Lower leg skin (tissue), 4 donors: ENCODE measurements at regions not wholly inside any gene's neighbourhood (a gene's known extent, or its start where the extent isn't known, plus 50 kb on each side); places are given as distances from the start of the nearest gene placed in this dataset.

Source experiments
- DNase-seq, 2 donors: peaks; one replicate each; pipeline ENCODE4 v3.0.0-alpha.2; 2019; ENCODE audit warnings: low spot score in 2 of 2
- H3K4me3 ChIP-seq: fragments of 200-600 bp; sonication (generic); 2 replicates; pipeline ENCODE4 v1.5.1; 2017; ENCODE audit warnings: mild to moderate bottlenecking, low read depth; ENCODE audit not compliant: poor library complexity, severe bottlenecking
- CTCF ChIP-seq, 3 donors: fragments of 450-650 bp; IDR thresholded peaks; one replicate each; pipeline ENCODE4 v1.5.1; 2016; ENCODE audit warnings: antibody characterized with exemption in 3 of 3, mild to moderate bottlenecking in 3 of 3, moderate library complexity in 2 of 3
- POLR2A ChIP-seq, 2 donors: fragments of 450-650 bp; IDR thresholded peaks; one replicate each; pipeline ENCODE4 v1.6.1; 2016 to 2017; ENCODE audit warnings: antibody characterized with exemption in 2 of 2, mild to moderate bottlenecking in 1 of 2, moderate library complexity in 1 of 2
- WGBS, 2 donors: methylation state at CpG; one replicate each; pipeline ENCODE4 v1.1.5; 2018; 5-methylcytosine and 5-hydroxymethylcytosine counted together
- intact Hi-C: fragments of 100-400 bp; cut with DNase I; formaldehyde crosslinking; loops from one replicate; pipeline ENCODE4 v1.15.0; 2023; ENCODE audit warnings: low total_unique reads

DNA sequence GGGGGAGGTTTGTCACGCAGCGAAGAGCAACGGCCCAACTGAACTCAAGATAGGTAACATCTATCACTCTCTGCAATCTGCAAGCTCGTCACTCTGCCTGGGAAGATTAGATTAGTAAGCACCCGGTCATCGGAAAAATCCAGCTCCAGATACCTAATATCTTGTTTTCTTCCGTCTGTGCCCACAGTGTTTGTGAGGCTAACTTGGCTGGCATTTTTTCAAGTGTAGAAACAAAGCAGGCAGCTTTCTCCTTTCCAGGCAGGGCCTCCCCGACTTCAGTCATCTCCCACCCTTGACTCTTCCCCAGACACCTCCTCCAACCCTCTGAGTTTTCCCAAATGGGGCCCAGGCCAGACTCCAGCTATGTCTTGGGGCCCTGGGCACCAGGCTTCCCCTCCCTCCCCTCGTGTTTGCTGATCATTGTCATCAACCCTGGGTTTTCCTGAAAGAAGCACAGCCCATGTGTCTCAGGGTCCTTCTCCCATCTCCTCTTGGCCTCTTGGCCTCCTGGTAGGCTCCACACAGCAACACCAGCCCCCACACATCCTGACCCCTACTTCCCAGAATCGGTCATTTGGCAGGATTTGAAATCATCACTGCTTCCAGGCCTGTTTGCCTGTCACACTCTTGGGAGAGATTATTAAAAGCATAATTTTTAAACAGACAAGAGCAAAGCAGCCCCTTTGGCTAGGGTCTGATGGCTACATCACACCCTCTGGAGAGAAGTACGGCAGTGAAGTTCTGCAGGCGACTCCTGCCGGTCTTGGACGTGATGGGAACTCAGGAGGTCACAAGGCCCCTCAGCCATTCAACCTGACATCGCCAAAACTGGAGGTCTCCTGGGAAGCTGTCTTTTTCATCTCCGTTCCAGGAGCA, 144.9 kb upstream of the ID2 start:
- peak in 1 of 2 donors; percentile 77 for DNase-seq
- no peak overlapping the region for H3K4me3 ChIP-seq
- 69% methylated on average over 16 of the region's 16 CpGs for WGBS, 2 donors
- intact Hi-C loops: no loop called here
- TF ChIP-seq CTCF (IDR thresholded peaks at IDR 0.05) (no peak), POLR2A (IDR thresholded peaks at IDR 0.05) (no peak)

DNA sequence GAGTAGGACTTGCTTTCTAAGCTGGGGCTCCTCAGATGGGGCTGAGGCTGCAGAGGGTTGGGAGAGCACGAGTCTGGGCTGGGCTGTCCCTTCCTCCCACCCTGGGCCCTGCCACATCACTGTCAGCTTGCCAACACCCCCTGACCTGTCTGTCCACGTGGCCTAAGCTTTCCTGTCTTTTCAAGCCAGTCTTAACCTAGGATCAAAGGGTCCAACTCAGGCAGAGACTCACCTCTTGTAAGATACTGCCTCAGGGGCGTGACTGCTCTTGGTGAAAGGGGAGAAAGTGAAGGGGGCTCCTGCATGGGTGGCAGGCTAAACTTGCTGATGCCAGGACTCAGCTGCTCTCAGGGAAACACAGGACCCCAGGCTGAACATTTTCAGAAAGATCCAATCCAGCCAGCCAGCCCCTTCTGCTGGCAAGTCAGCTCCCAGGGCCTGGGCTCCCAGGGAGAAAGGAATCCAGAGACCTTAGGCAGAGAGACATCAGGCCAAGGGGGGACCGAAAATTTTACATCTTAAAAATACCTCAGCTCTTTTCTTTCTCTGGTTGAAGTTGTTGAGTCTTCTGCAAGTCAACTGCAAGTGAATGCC, 144.2 kb upstream of the ID2 start:
- DNase-seq: peak in 1 of 2 donors; percentile 81
- TF ChIP-seq CTCF (IDR thresholded peaks at IDR 0.05): no peak
- no peak for TF ChIP-seq POLR2A (IDR thresholded peaks at IDR 0.05)
- H3K4me3 ChIP-seq: no peak overlapping the region
- WGBS, 2 donors: 72 to 86% methylated on average over 3 to 4 of the region's 4 CpGs
- intact Hi-C loops: no loop called here

GRCh38 chr2:8538531-8538930, 143.3 kb upstream of the ID2 start:
- DNase-seq: peak in 1 of 2 donors; percentile 62
- H3K4me3 ChIP-seq: no peak overlapping the region
- WGBS, 2 donors: 74 to 88% methylated on average over 8 to 9 of the region's 9 CpGs
- TF ChIP-seq CTCF (IDR thresholded peaks at IDR 0.05) (no peak), POLR2A (IDR thresholded peaks at IDR 0.05) (no peak)
- intact Hi-C loops: no loop called here

- intact Hi-C loops: no loop called here
- DNase-seq: peak in 1 of 2 donors; percentile 84
- H3K4me3 ChIP-seq: no peak overlapping the region
- TF ChIP-seq POLR2A (IDR thresholded peaks at IDR 0.05): no peak
- TF ChIP-seq CTCF (IDR thresholded peaks at IDR 0.05): no peak
- WGBS, 2 donors: 78 to 83% methylated on average over 12 to 14 of the region's 14 CpGs
Measured at GRCh38 chr2:8538931-8539621, 142.8 kb upstream of the ID2 start.

GRCh38 chr2:8539743-8540551, 141.9 kb upstream of the ID2 start:
- WGBS, 2 donors: 45 to 57% methylated on average over 14 of the region's 14 CpGs
- intact Hi-C loops: loop anchor here (10.0 kb wide), 1 partner anchor 145 kb away; the partner anchor contains the start of gene ID2
- no peak for TF ChIP-seq CTCF (IDR thresholded peaks at IDR 0.05)
- no peak for TF ChIP-seq POLR2A (IDR thresholded peaks at IDR 0.05)
- DNase-seq: peak; percentile 82 to 91
- no peak overlapping the region for H3K4me3 ChIP-seq
